NCI-H69 (cell line): ENCODE measurements at regions not wholly inside any gene's neighbourhood (a gene's known extent, or its start where the extent isn't known, plus 50 kb on each side); places are given as distances from the start of the nearest gene placed in this dataset.

ENCODE experiments used
- DNase-seq: peaks from one replicate; lab custom pipeline; 2025; lab: John Stamatoyannopoulos, UW

DNA sequence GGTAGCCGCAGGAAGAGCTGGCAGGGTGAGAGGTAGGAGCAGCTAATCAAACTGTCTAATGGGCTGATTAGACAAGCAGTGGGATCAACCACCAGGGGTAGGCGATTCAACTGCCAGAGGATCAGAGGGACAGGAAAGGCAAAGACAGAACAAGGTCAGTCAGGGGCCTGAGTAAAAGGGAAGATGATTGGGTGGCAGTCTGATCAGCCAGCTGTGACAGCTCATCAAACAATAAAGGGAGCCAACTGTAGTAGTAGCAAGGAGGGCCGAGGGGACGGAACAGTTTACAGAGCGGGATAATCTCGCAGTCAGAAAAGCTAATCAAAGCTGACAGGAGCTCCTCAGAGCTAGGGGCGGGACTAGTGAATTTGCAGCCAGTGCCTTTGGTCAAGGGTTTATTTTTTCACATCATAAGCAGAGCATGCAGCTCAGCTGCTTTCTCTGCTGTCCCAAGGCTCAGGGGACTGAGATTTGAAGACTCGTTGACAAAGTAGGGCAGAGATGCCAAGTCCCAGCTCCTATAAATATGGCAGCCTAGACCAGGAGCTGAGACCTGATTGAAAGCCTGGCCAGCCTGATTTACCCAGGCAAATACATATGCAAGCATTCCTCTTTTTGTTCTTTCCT is 418.2 kb downstream of the GABRG2 start:
- no peak for DNase-seq

DNA sequence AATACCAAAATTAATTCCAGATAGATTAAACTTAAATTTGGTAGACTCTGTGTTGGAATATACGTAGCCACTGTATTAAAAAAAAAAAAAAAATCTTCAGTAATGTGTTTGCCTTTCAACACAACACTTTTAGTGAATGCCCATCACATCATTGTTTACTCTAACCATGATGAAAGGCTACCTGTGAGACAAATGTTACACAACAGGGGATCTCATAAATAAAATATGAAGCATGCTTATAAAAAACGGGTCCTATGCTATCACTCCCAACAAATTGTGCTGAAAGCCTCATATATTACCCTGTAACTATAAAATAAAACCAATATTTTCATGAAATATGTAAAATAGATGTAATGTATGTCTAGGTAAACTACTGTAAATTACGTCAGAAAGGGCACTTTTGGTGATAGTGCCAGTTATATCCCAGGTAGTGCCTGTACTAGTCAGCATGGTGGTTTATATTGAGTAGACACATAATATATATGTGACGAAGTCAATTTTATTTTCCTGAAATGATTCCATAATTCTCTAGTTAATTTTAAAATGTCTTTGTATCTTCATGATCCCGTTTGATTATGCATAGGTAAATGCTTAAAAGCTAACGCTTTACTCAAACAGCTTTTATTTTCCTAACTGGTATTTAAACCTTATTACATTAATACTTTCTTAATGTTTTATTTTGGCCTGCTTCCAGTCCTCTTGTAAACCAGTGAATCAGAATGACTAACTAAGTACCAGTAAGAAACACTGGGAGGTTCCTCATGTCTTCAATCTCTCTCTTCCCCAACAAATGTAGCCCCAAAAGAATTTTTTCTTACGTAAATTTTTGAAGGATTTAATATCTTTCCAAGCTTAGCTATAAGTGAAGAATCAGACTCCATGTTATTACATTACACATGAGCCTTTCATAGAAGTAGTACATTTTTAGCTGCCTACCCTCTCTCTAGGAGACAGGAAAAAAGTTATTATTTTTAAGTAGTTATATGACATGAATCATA is 420.3 kb downstream of the GABRG2 start:
- no peak for DNase-seq

GRCh38 chr5:162496100-162496808 is 428.7 kb downstream of the GABRG2 start:
- DNase-seq: no peak

- DNase-seq: no peak
These were observed 429.9 kb downstream of the GABRG2 start for GRCh38 chr5:162497455-162497854.

GRCh38 chr5:162502780-162503179 is 435.2 kb downstream of the GABRG2 start:
- no peak for DNase-seq

DNA sequence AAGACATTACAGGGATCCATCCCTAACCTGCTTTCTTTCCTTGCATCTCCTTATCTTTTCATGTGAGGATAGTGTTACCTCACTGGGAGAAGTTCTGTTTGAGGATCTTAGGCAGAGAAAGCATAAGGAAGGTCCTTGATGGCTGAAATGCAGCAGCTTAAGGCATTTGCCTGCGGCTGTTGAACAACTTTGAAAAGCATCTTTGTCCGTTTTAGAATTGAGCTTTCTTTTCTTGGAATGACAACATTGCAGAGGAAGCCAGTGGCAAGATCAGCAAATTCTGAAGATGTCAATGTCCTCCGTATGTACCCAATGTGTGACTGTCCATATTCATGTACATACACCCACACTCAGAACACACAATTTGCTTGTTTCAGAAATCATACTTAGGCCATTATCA is 436.2 kb downstream of the GABRG2 start:
- no peak for DNase-seq

- no peak for DNase-seq
These were observed 445.5 kb downstream of the GABRG2 start for GRCh38 chr5:162512935-162513565.

GRCh38 chr5:162514116-162514515 is 446.5 kb downstream of the GABRG2 start:
- DNase-seq: no peak

- DNase-seq: no peak
These were observed 453.3 kb downstream of the GABRG2 start for GRCh38 chr5:162520878-162521277.

DNA sequence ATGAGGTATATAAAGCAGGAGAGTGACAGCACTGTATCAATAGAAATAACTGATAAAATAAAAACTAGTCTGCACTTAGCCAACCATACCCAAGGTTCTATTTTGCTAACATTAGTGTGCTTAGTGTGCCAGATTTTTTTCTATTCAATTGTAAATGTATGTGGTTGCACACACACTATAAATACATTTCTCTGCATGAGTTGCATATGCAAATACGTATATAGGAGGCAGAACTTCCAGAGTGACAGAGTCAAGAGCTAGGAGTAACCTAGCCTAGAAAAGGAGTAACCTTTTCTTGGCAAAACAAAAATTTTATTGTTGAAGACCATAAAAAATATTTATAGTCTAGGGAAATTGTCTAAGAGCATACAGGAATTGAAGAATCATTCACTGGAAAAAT is 461.6 kb downstream of the GABRG2 start:
- DNase-seq: no peak

DNA sequence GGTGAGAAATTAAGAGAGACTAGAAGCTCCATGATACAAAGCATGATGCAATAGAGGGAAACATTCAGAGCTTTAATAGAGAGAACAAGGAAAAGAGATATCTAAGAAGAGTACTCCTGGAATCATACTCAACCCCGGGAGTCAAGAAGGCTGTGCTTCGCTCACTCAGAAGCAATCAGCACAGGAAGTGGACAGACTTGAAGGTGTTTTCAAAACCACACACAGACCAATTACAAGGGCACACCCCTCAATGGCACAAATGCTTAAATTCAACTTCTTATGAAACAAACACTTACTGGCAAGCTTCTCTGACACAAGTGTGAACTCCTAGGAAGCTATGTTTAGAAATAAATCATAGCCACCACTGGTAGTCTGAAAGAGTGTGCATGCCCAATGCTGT is 462.3 kb downstream of the GABRG2 start:
- DNase-seq: no peak

DNA sequence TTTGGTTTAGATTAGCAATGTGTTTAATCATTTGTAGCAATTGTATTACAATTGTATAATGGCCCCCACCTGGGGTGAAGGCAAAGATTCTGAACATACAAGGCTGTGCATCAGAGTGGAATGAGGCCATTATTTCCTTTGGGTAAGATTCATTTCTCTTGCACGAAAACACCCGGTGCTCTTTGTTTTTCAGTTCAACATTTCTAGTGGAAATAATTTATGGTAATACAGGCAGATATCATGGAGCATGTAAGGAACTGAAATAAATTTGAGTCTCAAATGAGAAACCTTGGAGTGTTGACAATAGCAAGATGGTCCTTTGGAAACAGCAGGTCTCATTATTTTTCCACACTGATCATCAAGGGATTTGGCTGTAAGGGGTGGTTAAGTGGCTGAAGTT is 475.9 kb downstream of the GABRG2 start:
- no peak for DNase-seq

DNA sequence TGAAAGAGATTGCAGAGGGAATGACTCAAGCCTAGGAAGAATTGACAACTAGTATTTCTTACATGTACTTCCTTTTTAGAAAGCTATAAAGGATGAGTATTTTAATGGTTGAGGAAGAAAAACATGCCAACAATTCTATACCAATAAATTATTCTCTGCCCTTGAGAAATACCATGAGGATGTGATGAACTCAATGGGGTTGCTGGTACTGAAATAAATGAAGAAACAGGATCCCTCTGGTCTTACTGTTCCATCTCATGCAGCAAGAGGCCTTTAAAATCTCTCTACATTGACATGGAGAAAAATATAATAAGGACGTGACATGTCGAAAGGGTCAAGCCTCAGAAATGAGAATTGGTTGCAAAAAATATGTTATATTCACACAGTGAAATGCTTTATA is 477.3 kb downstream of the GABRG2 start:
- no peak for DNase-seq

DNA sequence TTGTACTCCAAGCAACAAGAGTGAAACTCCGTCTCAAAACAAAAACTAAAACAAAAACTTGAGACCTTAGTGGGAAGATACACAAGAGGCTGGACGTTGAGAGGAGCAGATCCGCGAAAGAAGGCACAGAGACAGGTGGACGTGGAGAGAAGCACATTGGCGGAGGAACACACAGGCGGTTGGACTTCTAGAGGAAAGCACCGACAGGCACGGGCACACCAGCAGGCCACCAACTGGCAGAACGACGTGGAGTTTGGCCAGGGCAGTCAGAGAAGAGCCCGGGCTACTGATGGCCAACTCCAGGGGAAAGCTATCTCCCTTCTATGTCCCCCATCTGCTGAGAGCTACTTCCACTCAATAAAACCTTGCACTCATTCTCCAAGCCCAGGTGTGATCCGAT is 482.7 kb downstream of the GABRG2 start:
- no peak for DNase-seq

- DNase-seq: no peak
These were observed 490.5 kb downstream of the GABRG2 start for GRCh38 chr5:162558120-162558519.

DNA sequence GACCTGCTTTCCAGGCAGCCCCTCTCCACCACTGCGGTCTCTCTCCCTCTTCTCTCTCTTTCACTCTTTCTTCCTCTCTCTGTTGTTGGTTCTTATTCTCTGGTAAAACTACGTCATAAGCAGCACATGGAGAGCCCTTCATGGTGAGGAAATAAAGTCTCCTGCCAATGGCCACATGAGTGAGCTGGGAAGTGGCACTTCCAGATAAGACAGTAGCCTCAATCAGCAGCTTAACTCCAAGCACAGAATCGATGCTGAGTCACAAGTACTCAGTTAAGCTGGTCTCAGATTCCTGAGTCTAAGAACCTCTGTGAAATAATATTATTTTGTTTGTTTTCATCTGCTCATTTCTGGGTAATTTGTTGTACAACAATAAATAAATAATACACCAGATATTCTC is 500.1 kb downstream of the GABRG2 start:
- DNase-seq: no peak

GRCh38 chr5:162573758-162574157 is 506.2 kb downstream of the GABRG2 start:
- DNase-seq: no peak

- DNase-seq: no peak
These were observed 524.2 kb downstream of the GABRG2 start for GRCh38 chr5:162591724-162592123.

- no peak for DNase-seq
These were observed 526.3 kb downstream of the GABRG2 start for GRCh38 chr5:162593881-162594280.

DNA sequence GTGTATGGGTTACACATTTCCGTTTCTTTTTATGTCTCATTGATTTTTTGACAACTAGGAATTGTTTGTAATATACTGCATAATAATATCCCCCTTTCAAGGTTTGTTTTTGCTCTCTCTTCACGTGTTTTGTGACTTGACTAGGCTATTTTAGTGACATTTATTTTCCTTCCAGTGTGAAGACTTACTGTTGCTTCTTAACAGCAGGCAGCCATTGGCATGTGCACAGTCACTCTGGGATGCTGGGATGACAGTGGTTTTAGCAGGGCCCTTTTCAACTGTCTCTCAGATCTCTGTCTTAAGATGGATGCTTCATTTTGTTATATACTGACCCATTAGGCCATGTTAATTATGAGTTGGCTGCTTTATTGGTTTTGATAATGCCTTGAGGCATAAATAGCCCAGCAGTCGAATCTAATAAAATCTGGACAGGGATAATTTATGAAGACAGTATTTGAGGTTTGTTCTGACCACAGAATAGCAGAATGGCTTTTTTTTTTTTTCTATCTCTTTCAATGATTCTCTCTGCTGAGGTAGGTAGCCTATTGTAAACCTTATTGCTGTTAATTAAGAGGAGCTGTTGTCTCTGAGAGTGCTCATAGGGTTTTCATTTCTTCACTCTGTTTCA is 536.0 kb downstream of the GABRG2 start:
- no peak for DNase-seq

GRCh38 chr5:162607879-162608278 is 540.3 kb downstream of the GABRG2 start:
- DNase-seq: no peak
